ENCODE measurements at regions not wholly inside any gene's neighbourhood (a gene's known extent, or its start where the extent isn't known, plus 50 kb on each side); places are given as distances from the start of the nearest gene placed in this dataset.

GRCh38 chr2:128817813-128818212, 499.1 kb upstream of the HS6ST1 start:
- TF ChIP-seq, protein P1, sequence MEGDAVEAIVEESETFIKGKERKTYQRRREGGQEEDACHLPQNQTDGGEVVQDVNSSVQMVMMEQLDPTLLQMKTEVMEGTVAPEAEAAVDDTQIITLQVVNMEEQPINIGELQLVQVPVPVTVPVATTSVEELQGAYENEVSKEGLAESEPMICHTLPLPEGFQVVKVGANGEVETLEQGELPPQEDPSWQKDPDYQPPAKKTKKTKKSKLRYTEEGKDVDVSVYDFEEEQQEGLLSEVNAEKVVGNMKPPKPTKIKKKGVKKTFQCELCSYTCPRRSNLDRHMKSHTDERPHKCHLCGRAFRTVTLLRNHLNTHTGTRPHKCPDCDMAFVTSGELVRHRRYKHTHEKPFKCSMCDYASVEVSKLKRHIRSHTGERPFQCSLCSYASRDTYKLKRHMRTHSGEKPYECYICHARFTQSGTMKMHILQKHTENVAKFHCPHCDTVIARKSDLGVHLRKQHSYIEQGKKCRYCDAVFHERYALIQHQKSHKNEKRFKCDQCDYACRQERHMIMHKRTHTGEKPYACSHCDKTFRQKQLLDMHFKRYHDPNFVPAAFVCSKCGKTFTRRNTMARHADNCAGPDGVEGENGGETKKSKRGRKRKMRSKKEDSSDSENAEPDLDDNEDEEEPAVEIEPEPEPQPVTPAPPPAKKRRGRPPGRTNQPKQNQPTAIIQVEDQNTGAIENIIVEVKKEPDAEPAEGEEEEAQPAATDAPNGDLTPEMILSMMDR (IDR thresholded peaks at IDR 0.05; ENCODE audit: poor library complexity) = no peak
- TF ChIP-seq EZH2phosphoT487 (IDR thresholded peaks at IDR 0.05; ENCODE audit: low read depth, severe bottlenecking, unreplicated experiment) = no peak
